GM12892 (cell line): ENCODE measurements at regions not wholly inside any gene's neighbourhood (a gene's known extent, or its start where the extent isn't known, plus 50 kb on each side); places are given as distances from the start of the nearest gene placed in this dataset.

ENCODE experiments used
- POLR2A ChIP-seq: IDR thresholded peaks from 2 replicates; pipeline ENCODE4 v1.6.1; 2011; ENCODE audit warnings: low read depth, low read length, control low read depth
- POLR2AphosphoS5 ChIP-seq: IDR thresholded peaks from 2 replicates; pipeline ENCODE4 v1.6.1; 2011; ENCODE audit warnings: low read depth, low read length, control low read depth
- TAF1 ChIP-seq: IDR thresholded peaks from 2 replicates; pipeline ENCODE4 v1.6.1; 2011; ENCODE audit warnings: low read depth, mild to moderate bottlenecking, control low read depth, low read length, borderline replicate concordance

DNA sequence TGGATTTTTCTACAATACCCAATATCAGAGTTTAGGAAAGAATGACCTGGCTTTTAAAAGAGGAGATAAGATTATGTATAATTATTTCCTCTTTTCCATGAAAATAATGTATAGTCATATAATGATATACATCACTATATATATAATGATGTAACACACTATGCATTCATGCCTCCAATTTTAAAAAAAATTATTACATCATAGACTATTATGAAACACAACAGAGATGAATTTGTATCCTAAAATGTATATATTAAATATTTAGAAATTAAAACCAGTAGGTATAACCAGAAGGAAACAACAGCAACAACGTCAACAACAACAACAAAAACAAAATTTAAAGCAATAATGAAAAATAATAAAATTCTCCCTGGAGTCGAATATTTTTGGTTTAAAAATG, 1856.5 kb upstream of the CDH6 start:
- TF ChIP-seq POLR2AphosphoS5: no peak
- no peak for TF ChIP-seq POLR2A
- TF ChIP-seq TAF1: no peak
